IMR-90 (cell line): ENCODE measurements at regions not wholly inside any gene's neighbourhood (a gene's known extent, or its start where the extent isn't known, plus 50 kb on each side); places are given as distances from the start of the nearest gene placed in this dataset.

Experiments
- ATAC-seq: fragments of 200-7000 bp; cut with Tn5 transposase; 2 replicates; pipeline ENCODE4 v1.9.1; 2020; ENCODE audit warnings: low read depth, mild to moderate bottlenecking, moderate library complexity
- BruUV-seq: library from RNA; stranded (reverse); fragments of 400-500 nt; replicated peaks from 2 replicates; lab custom pipeline; 2021; lab: Mats Ljungman, UMichigan
- CTCF ChIA-PET: fragments of 300-600 bp; formaldehyde crosslinking; extraction: SDS; loops from one replicate; lab custom pipeline; 2021; ENCODE audit warnings: antibody characterized with exemption; lab: Yijun Ruan, JAX
- POLR2A ChIA-PET: fragments of 300-600 bp; sonication (Branson Sonifier 250); formaldehyde crosslinking; loops from one replicate; lab custom pipeline; 2022; ENCODE audit warnings: antibody characterized with exemption; ENCODE audit not compliant: unreplicated experiment; lab: Charles Lee
- DNase-seq: peaks from one replicate; pipeline ENCODE4 v3.0.0; 2013
- H2AFZ ChIP-seq: replicated peaks from 2 replicates; pipeline ENCODE3; 2013; ENCODE audit warnings: low read length, mild to moderate bottlenecking; ENCODE audit not compliant: poor library complexity
- H2AK5ac ChIP-seq: 2 replicates; pipeline ENCODE4 v1.6.1; 2013; ENCODE audit warnings: low read depth, low read length, inconsistent platforms
- H2AK9ac ChIP-seq: replicated peaks from 2 replicates; pipeline ENCODE3; 2013; ENCODE audit warnings: mild to moderate bottlenecking, low read depth, low read length, moderate library complexity; ENCODE audit not compliant: poor library complexity
- H2BK120ac ChIP-seq: 2 replicates; pipeline ENCODE4 v1.6.1; 2013; ENCODE audit warnings: low read depth, low read length, inconsistent platforms
- H2BK15ac ChIP-seq: 3 replicates; pipeline ENCODE4 v1.6.1; 2013; ENCODE audit warnings: low read depth, low read length, inconsistent platforms
- H2BK20ac ChIP-seq: 2 replicates; pipeline ENCODE4 v1.6.1; 2013; ENCODE audit warnings: low read depth, mild to moderate bottlenecking, inconsistent platforms, low read length, moderate library complexity
- H2BK5ac ChIP-seq: 2 replicates; pipeline ENCODE4 v1.6.1; 2013; ENCODE audit warnings: mild to moderate bottlenecking, low read depth, low read length, inconsistent platforms; ENCODE audit not compliant: poor library complexity, severe bottlenecking
- H3K14ac ChIP-seq: replicated peaks from 2 replicates; pipeline ENCODE4 v1.6.1; 2013; ENCODE audit warnings: low read depth, low read length, inconsistent platforms
- H3K18ac ChIP-seq: 2 replicates; pipeline ENCODE4 v1.6.1; 2013; ENCODE audit warnings: low read depth, low read length, control low read depth
- H3K23ac ChIP-seq: 2 replicates; pipeline ENCODE4 v1.6.1; 2013; ENCODE audit warnings: low read depth, low read length, inconsistent platforms
- H3K27ac ChIP-seq: 2 replicates; pipeline ENCODE4 v1.5.1; 2013; ENCODE audit warnings: mild to moderate bottlenecking, control low read depth, low read length; ENCODE audit not compliant: insufficient read depth
- H3K27me3 ChIP-seq: 2 replicates; pipeline ENCODE4 v1.6.1; 2013; ENCODE audit warnings: low read length; ENCODE audit not compliant: control insufficient read depth, insufficient read depth
- H3K36me3 ChIP-seq: 2 replicates; pipeline ENCODE4 v1.6.1; 2013; ENCODE audit warnings: low read length, mixed read lengths; ENCODE audit not compliant: control insufficient read depth, insufficient read depth
- H3K4ac ChIP-seq: 2 replicates; pipeline ENCODE4 v1.6.1; 2013; ENCODE audit warnings: low read depth, low read length, inconsistent platforms
- H3K4me1 ChIP-seq: 2 replicates; pipeline ENCODE4 v1.6.1; 2013; ENCODE audit warnings: low read length, mixed read lengths; ENCODE audit not compliant: control insufficient read depth, insufficient read depth
- H3K4me2 ChIP-seq: 2 replicates; pipeline ENCODE4 v1.6.1; 2013; ENCODE audit warnings: low read depth, mild to moderate bottlenecking, control low read depth, low read length, moderate library complexity
- H3K4me3 ChIP-seq: 2 replicates; pipeline ENCODE4 v1.5.1; 2013; ENCODE audit warnings: low read depth, mild to moderate bottlenecking, control low read depth, low read length, moderate library complexity; ENCODE audit not compliant: insufficient read depth
- H3K56ac ChIP-seq: 2 replicates; pipeline ENCODE4 v1.6.1; 2013; ENCODE audit warnings: low read length, inconsistent platforms; ENCODE audit not compliant: insufficient read depth; ENCODE audit errors: extremely low read depth
- H3K79me1 ChIP-seq, 2 experiments: 2 replicates each; pipeline ENCODE4 v1.6.1; 2013; ENCODE audit warnings: low read length in 2 of 2, inconsistent platforms in 1 of 2, low read depth in 1 of 2
- H3K9ac ChIP-seq: 2 replicates; pipeline ENCODE4 v1.6.1; 2013; ENCODE audit warnings: low read depth, low read length, control low read depth
- H3K9me1 ChIP-seq: 2 replicates; pipeline ENCODE4 v1.6.1; 2013; ENCODE audit warnings: low read length, inconsistent platforms; ENCODE audit not compliant: insufficient read depth
- H3K9me3 ChIP-seq: 2 replicates; pipeline ENCODE4 v1.6.1; 2013; ENCODE audit warnings: low read length; ENCODE audit not compliant: control insufficient read depth, insufficient read depth
- H4K20me1 ChIP-seq: 2 replicates; pipeline ENCODE4 v1.6.1; 2013; ENCODE audit warnings: low read length, inconsistent platforms; ENCODE audit not compliant: insufficient read depth
- H4K5ac ChIP-seq: 2 replicates; pipeline ENCODE4 v1.6.1; 2013; ENCODE audit warnings: mild to moderate bottlenecking, low read depth, low read length, control low read depth
- H4K8ac ChIP-seq, 2 experiments: 2 replicates each; pipeline ENCODE4 v1.6.1; 2013; ENCODE audit warnings: low read depth in 2 of 2, low read length in 2 of 2, control low read depth in 1 of 2, inconsistent platforms in 1 of 2
- H4K91ac ChIP-seq: 2 replicates; pipeline ENCODE4 v1.6.1; 2013; ENCODE audit warnings: low read depth, low read length, inconsistent platforms; ENCODE audit not compliant: insufficient read depth
- CEBPB ChIP-seq: IDR thresholded peaks from 2 replicates; pipeline ENCODE4 v1.6.1; 2012; ENCODE audit warnings: low read depth, low read length, improper control_type of control experiment
- MAZ ChIP-seq: IDR thresholded peaks from 2 replicates; pipeline ENCODE4 v1.6.1; 2012; ENCODE audit warnings: low read depth, mild to moderate bottlenecking, low read length, improper control_type of control experiment, moderate library complexity, borderline replicate concordance
- POLR2A ChIP-seq: IDR thresholded peaks from 2 replicates; pipeline ENCODE4 v1.6.1; 2012; ENCODE audit warnings: mild to moderate bottlenecking, low read depth, low read length
- RCOR1 ChIP-seq: IDR thresholded peaks from 2 replicates; pipeline ENCODE4 v1.6.1; 2012; ENCODE audit warnings: mild to moderate bottlenecking, low read length, improper control_type of control experiment; ENCODE audit not compliant: insufficient replicate concordance
- RFX5 ChIP-seq: IDR thresholded peaks from 2 replicates; pipeline ENCODE4 v1.8.0; 2012; ENCODE audit warnings: low read depth, mild to moderate bottlenecking, low read length, moderate library complexity
- SMC3 ChIP-seq: fragments of 150-350 bp; IDR thresholded peaks from 2 replicates; pipeline ENCODE4 v1.6.1; 2016; ENCODE audit warnings: low read depth, mild to moderate bottlenecking, antibody characterized with exemption, low read length, moderate library complexity
- WGBS, 2 experiments: methylation state at CpG; one replicate each; pipeline versions ENCODE4 v1.1.5 to v1.1.7; 2013; ENCODE audit warnings: missing lambda C conversion rate in 2 of 2; ENCODE audit not compliant: insufficient read length in 1 of 2; ENCODE audit errors: extremely low coverage in 2 of 2; 5-methylcytosine and 5-hydroxymethylcytosine counted together
- dilution Hi-C: fragments of 300-500 bp; cut with HindIII; formaldehyde crosslinking; loops from one replicate; pipeline ENCODE4 v1.14.3; 2018; ENCODE audit warnings: low sequenced_read_pairs; ENCODE audit not compliant: unreplicated experiment
- in situ Hi-C: fragments of 300-500 bp; cut with MboI; formaldehyde crosslinking; loops from 3 replicates; pipeline ENCODE4 v1.14.3; 2019; ENCODE audit warnings: low sequenced_read_pairs, inconsistent platforms, mixed read lengths
- intact Hi-C: fragments of 100-400 bp; cut with micrococcal nuclease; formaldehyde crosslinking; loops from 2 replicates; pipeline ENCODE4 v1.10.0; 2022
- TF ChIP-seq, protein P1 (sequence below): conservative IDR thresholded peaks from 2 replicates; pipeline ENCODE4 v1.5.1; 2012; ENCODE audit warnings: mild to moderate bottlenecking, low read depth, low read length, improper control_type of control experiment

DNA sequence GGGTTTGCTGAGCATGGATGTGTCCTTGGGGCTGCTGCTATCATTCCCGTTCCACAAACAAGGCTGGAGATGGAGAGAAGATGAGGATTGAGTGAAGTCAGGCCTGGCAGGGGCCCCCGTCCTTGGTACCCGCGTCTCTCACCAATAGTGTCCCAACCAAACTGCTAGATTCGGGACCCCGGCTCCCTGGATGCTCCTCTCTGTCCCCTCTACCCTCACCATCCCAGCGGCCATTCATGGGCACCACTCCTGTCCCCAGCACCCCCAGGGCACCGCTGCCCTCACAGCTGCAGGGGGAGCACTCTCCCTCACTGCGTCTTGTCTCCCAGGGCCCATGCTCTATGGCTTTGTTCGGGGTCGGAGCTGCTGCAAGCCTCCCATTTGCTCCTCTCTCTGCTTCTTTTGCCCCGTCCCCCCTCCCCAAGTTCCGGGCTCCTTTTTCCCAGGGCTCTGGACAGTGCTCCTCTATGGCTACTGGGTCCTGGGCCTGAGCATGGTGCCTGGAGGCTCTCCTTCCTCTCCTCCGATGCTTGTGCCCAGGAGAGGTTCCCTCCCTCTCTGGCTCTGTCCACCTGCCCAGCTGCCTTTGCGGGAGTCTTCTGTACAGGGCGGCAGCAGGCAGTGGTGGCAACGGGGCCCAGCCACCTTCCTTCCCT, 219.5 kb downstream of the TEX29 start:
- H3K4me3 ChIP-seq: no peak overlapping the region
- no peaks in the 10 kb centered on the region for H3K27me3 ChIP-seq
- no peak overlapping the region for H2BK5ac ChIP-seq
- DNase-seq: no peak
- no peak overlapping the region for H2AK5ac ChIP-seq
- H3K79me1 ChIP-seq: no peaks in the 10 kb centered on the region
- H2BK15ac ChIP-seq: no peak overlapping the region
- H3K9me1 ChIP-seq: no peaks in the 10 kb centered on the region
- peaks cover 39% of the 10 kb centered on the region for H3K9me3 ChIP-seq
- H2BK20ac ChIP-seq: no peak overlapping the region
- no peak overlapping the region for H4K5ac ChIP-seq
- H3K14ac ChIP-seq: no peak overlapping the region
- H3K18ac ChIP-seq: no peak overlapping the region
- ChIA-PET CTCF (no interaction called here), POLR2A (no interaction called here)
- intact Hi-C loops: no loop called here
- dilution Hi-C loops: no loop called here
- no peak overlapping the region for H2AK9ac ChIP-seq
- BruUV-seq: no TSS peak
- no peak overlapping the region for H3K56ac ChIP-seq
- 60% methylated on average over 7 of the region's 17 CpGs; no CpG with 5 or more reads in 1 of the 2 experiments for WGBS, 2 experiments
- H2BK120ac ChIP-seq: no peak overlapping the region
- no peak overlapping the region for H3K27ac ChIP-seq
- H3K4me2 ChIP-seq: no peak overlapping the region
- no peak overlapping the region for H2AFZ ChIP-seq
- no peak for TF ChIP-seq CEBPB
- TF ChIP-seq RCOR1: no peak
- no peak for TF ChIP-seq POLR2A
- TF ChIP-seq SMC3: no peak
- no peak for TF ChIP-seq RFX5
- TF ChIP-seq, protein P1, sequence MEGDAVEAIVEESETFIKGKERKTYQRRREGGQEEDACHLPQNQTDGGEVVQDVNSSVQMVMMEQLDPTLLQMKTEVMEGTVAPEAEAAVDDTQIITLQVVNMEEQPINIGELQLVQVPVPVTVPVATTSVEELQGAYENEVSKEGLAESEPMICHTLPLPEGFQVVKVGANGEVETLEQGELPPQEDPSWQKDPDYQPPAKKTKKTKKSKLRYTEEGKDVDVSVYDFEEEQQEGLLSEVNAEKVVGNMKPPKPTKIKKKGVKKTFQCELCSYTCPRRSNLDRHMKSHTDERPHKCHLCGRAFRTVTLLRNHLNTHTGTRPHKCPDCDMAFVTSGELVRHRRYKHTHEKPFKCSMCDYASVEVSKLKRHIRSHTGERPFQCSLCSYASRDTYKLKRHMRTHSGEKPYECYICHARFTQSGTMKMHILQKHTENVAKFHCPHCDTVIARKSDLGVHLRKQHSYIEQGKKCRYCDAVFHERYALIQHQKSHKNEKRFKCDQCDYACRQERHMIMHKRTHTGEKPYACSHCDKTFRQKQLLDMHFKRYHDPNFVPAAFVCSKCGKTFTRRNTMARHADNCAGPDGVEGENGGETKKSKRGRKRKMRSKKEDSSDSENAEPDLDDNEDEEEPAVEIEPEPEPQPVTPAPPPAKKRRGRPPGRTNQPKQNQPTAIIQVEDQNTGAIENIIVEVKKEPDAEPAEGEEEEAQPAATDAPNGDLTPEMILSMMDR: no peak
- TF ChIP-seq MAZ: no peak
- H3K36me3 ChIP-seq: no peaks in the 10 kb centered on the region
- H4K91ac ChIP-seq: no peak overlapping the region
- H3K4me1 ChIP-seq: no peaks in the 10 kb centered on the region
- H3K4ac ChIP-seq: no peak overlapping the region
- no peak overlapping the region for H3K23ac ChIP-seq
- H3K9ac ChIP-seq: no peak overlapping the region
- in situ Hi-C loops: no loop called here
- no peak overlapping the region for H4K8ac ChIP-seq
- ATAC-seq: no peak
- no peaks in the 10 kb centered on the region for H4K20me1 ChIP-seq
